ENCODE measurements at regions not wholly inside any gene's neighbourhood (a gene's known extent, or its start where the extent isn't known, plus 50 kb on each side); places are given as distances from the start of the nearest gene placed in this dataset.

GRCh38 chr3:24595796-24596195, 101.1 kb upstream of the THRB start:
- Histone ChIP-seq H3K4me1 (replicated peaks in 1 of 4; ENCODE audit: control insufficient read depth in 3 of 4, insufficient read depth in 4 of 4, low read length in 3 of 4) (peaks cover 0 to 2% (median 0%) of the 10 kb centered on the region in 4 experiments; a peak in 1 of 7 replicates), H4K20me1 (replicated peaks in 1 of 2; ENCODE audit: control insufficient read depth in 1 of 2, insufficient read depth in 2 of 2, low read length in 2 of 2) (no peaks in the 10 kb centered on the region), H3K27ac (ENCODE audit: low read depth, low read length) (no peak overlapping the region), H3K4me3 (ENCODE audit: extremely low read depth in 1 of 4, insufficient read depth in 2 of 4, low read depth in 3 of 4, low read length in 4 of 4) (no peak overlapping the region), H3K23me2 (ENCODE audit: low read depth, low read length) (no peaks in the 10 kb centered on the region), H3K18ac (ENCODE audit: extremely low read depth, low read length) (no peak overlapping the region), H2AK5ac (ENCODE audit: low read depth, low read length) (no peak overlapping the region), H3K4ac (replicated peaks; ENCODE audit: insufficient read length, low read depth, low read length) (no peak overlapping the region), H4K5ac (ENCODE audit: insufficient read length, low read depth, low read length) (no peak overlapping the region), H3K79me2 (ENCODE audit: control insufficient read depth in 1 of 2, insufficient read depth in 2 of 2, low read length in 2 of 2) (no peaks in the 10 kb centered on the region), H3K9me3 (ENCODE audit: insufficient read depth in 2 of 2, low read depth in 1 of 2, low read length in 1 of 2) (no peaks in the 10 kb centered on the region), H2AFZ (ENCODE audit: low read length) (no peak overlapping the region), H3K9ac (replicated peaks in 1 of 4; ENCODE audit: extremely low read depth in 1 of 4, low read depth in 3 of 4, low read length in 3 of 4) (no peak overlapping the region), H3K36me3 (ENCODE audit: control insufficient read depth in 2 of 4, insufficient read depth in 4 of 4, low read length in 3 of 4) (no peaks in the 10 kb centered on the region), H4K8ac (ENCODE audit: extremely low read depth, insufficient read depth, low read length) (no peak overlapping the region), H2BK120ac (replicated peaks; ENCODE audit: low read depth, low read length) (no peak overlapping the region), H2BK20ac (ENCODE audit: low read length) (no peak overlapping the region), H2BK15ac (ENCODE audit: low read length) (no peak overlapping the region), H3K79me1 (ENCODE audit: low read depth, low read length) (no peaks in the 10 kb centered on the region), H2BK12ac (ENCODE audit: low read depth, low read length) (no peak overlapping the region), H3K23ac (ENCODE audit: insufficient read length) (no peak overlapping the region), H3K14ac (ENCODE audit: insufficient read length) (no peak overlapping the region), H3K56ac (replicated peaks; ENCODE audit: insufficient read length, low read depth, low read length) (no peak overlapping the region), H4K91ac (replicated peaks; ENCODE audit: insufficient read length, low read length) (no peak overlapping the region), H3K4me2 (ENCODE audit: insufficient read depth in 1 of 2, low read depth in 2 of 2, low read length in 2 of 2) (no peak overlapping the region), H3K27me3 (replicated peaks in 1 of 4; ENCODE audit: control insufficient read depth in 3 of 4, extremely low read depth in 1 of 4, insufficient read depth in 3 of 4, low read length in 3 of 4) (no peaks in the 10 kb centered on the region), H2BK5ac (ENCODE audit: low read depth, low read length) (no peak overlapping the region)
- no peak for FAIRE-seq
- 91% methylated on average over 2 of the region's 2 CpGs; no CpG with 5 or more reads in 1 of the 2 experiments for WGBS, 2 experiments (ENCODE audit: extremely low coverage in 1 of 2, insufficient coverage in 1 of 2, insufficient read length in 1 of 2, insufficient replicate concordance in 2 of 2, low coverage in 1 of 2, low lambda C conversion rate in 2 of 2, missing lambda C conversion rate in 1 of 2)
- POLR2A ChIA-PET (ENCODE audit: partially characterized antibody), result no interaction called here
- DNase-seq (ENCODE audit: low read depth in 1 of 2, low spot score in 2 of 2), result no peak
- CTCF ChIA-PET (ENCODE audit: partially characterized antibody), result interaction anchor here (0.7 to 1.4 kb wide), 2 partner anchors 47 to 236 kb away, joined by 3 read pairs; no protein-coding TSS in a partner anchor
- TF ChIP-seq ZNF274 (IDR thresholded peaks at IDR 0.05; ENCODE audit: borderline replicate concordance, extremely low read depth, low read length) (no peak), RAD21 (IDR thresholded peaks at IDR 0.05 in 1 of 2, conservative IDR thresholded peaks at IDR 0.05 in 1 of 2; ENCODE audit: low read depth in 2 of 2, low read length in 2 of 2) (no peak), TEAD4 (IDR thresholded peaks at IDR 0.05; ENCODE audit: low read depth, low read length) (no peak), CEBPB (IDR thresholded peaks at IDR 0.05; ENCODE audit: low read depth, low read length) (no peak), RXRA (IDR thresholded peaks at IDR 0.05; ENCODE audit: insufficient read depth, low read depth, low read length) (no peak), POU5F1 (IDR thresholded peaks at IDR 0.05; ENCODE audit: low read depth, low read length) (no peak), BCL11A (IDR thresholded peaks at IDR 0.05; ENCODE audit: low read depth in 2 of 2, low read length in 2 of 2) (no peak), JUND (IDR thresholded peaks at IDR 0.05; ENCODE audit: low read length) (no peak), BRCA1 (IDR thresholded peaks at IDR 0.05; ENCODE audit: low read depth, low read length) (no peak), KDM4A (IDR thresholded peaks at IDR 0.05; ENCODE audit: low read depth, low read length, severe bottlenecking) (no peak), CTCF (IDR thresholded peaks at IDR 0.05; ENCODE audit: control extremely low read depth in 1 of 3, insufficient read depth in 1 of 3, low read depth in 1 of 3, low read length in 3 of 3) (no peak), SIN3A (conservative IDR thresholded peaks at IDR 0.05 in 1 of 2, IDR thresholded peaks at IDR 0.05 in 1 of 2; ENCODE audit: low read depth in 1 of 2, low read length in 2 of 2) (no peak)

Measured in H1 (cell line).